Ascending aorta (tissue), 2 donors: ENCODE measurements at regions not wholly inside any gene's neighbourhood (a gene's known extent, or its start where the extent isn't known, plus 50 kb on each side); places are given as distances from the start of the nearest gene placed in this dataset.

Experiments used
- DNase-seq, 2 donors: peaks; one replicate each; pipeline ENCODE4 v3.0.0-alpha.2; 2019; ENCODE audit warnings: low spot score in 2 of 2
- H3K27ac ChIP-seq, 2 donors: fragments of 200-600 bp; sonication (generic); one replicate each; pipeline ENCODE4 v1.5.1; 2016 to 2017; ENCODE audit warnings: mild to moderate bottlenecking in 1 of 2
- H3K27me3 ChIP-seq: fragments of 200-600 bp; sonication (generic); one replicate; pipeline ENCODE4 v1.5.1; 2017
- H3K36me3 ChIP-seq, 2 donors: fragments of 200-600 bp; sonication (generic); one replicate each; pipeline ENCODE4 v1.5.1; 2016
- H3K4me1 ChIP-seq, 2 donors: fragments of 200-600 bp; sonication (generic); one replicate each; pipeline ENCODE4 v1.5.1; 2016 to 2017; ENCODE audit warnings: mild to moderate bottlenecking in 1 of 2
- H3K4me3 ChIP-seq, 2 donors: fragments of 200-600 bp; sonication (generic); one replicate each; pipeline ENCODE4 v1.5.1; 2016 to 2017; ENCODE audit warnings: mild to moderate bottlenecking in 1 of 2
- H3K9me3 ChIP-seq, 2 donors: fragments of 200-600 bp; sonication (generic); one replicate each; pipeline ENCODE4 v1.5.1; 2016
- CTCF ChIP-seq, 3 experiments: fragments of 200-600 bp in 2 of 3; fragments of 450-650 bp in 1 of 3; sonication (generic) in 2 of 3; IDR thresholded peaks; one replicate each; pipeline ENCODE4 v1.5.1; 2016 to 2019; ENCODE audit warnings: antibody characterized with exemption in 3 of 3, mild to moderate bottlenecking in 1 of 3, moderate library complexity in 1 of 3
- intact Hi-C: fragments of 100-400 bp; cut with DNase I; formaldehyde crosslinking; loops from one replicate; pipeline ENCODE4 v1.15.1; 2023

- intact Hi-C loops = no loop called here
These were observed 864.3 kb downstream of the BRD1 start for GRCh38 chr22:48963405-48963804.

DNA sequence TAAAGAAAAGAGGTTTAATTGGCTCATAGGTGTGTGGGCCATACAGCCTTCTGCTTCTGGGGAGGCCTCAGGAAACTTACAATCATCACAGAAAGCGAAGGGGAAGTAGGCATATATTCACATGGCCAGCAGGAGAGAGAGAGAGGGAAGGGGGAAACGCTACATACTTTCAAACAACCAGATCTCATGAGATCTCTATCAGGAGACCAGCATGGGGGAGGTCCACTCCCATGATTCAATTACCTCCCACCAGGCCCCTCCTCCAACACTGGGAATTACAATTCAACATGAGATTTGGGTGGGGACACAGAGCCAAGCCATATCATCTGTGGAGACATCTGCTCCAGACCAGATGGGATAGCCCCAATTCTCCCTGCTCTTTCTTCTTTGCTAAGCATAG is 866.0 kb downstream of the BRD1 start:
- Histone ChIP-seq H3K4me3 (no peak overlapping the region), H3K36me3 (no peaks in the 10 kb centered on the region), H3K9me3 (no peaks in the 10 kb centered on the region), H3K27ac (no peak overlapping the region), H3K4me1 (no peaks in the 10 kb centered on the region), H3K27me3 (no peaks in the 10 kb centered on the region)
- no peak for TF ChIP-seq CTCF (IDR thresholded peaks at IDR 0.05)
- intact Hi-C loops = no loop called here
- peak in 1 of 2 donors; percentile 15 for DNase-seq

More at GRCh38 chr22:48963405-48963804, 864.3 kb downstream of the BRD1 start:
- Histone ChIP-seq H3K4me1 (no peaks in the 10 kb centered on the region), H3K36me3 (no peaks in the 10 kb centered on the region), H3K27ac (no peak overlapping the region), H3K9me3 (no peaks in the 10 kb centered on the region), H3K4me3 (no peak overlapping the region), H3K27me3 (no peaks in the 10 kb centered on the region)
- no peak for DNase-seq
- no peak for TF ChIP-seq CTCF (IDR thresholded peaks at IDR 0.05)

GRCh38 chr22:48960980-48961660 is 866.6 kb downstream of the BRD1 start:
- Histone ChIP-seq H3K9me3 (no peaks in the 10 kb centered on the region), H3K27ac (no peak overlapping the region), H3K36me3 (no peaks in the 10 kb centered on the region), H3K27me3 (no peaks in the 10 kb centered on the region), H3K4me1 (no peaks in the 10 kb centered on the region), H3K4me3 (no peak overlapping the region)
- TF ChIP-seq CTCF (IDR thresholded peaks at IDR 0.05) = no peak
- intact Hi-C loops = no loop called here
- peak in 1 of 2 donors; percentile 7 for DNase-seq

- intact Hi-C loops = no loop called here
These were observed 867.1 kb downstream of the BRD1 start for GRCh38 chr22:48960576-48960975.

GRCh38 chr22:48959496-48959895 is 868.2 kb downstream of the BRD1 start:
- no peak for TF ChIP-seq CTCF (IDR thresholded peaks at IDR 0.05)
- intact Hi-C loops = no loop called here
- Histone ChIP-seq H3K4me1 (no peaks in the 10 kb centered on the region), H3K27me3 (no peaks in the 10 kb centered on the region), H3K9me3 (no peaks in the 10 kb centered on the region), H3K27ac (no peak overlapping the region), H3K36me3 (no peaks in the 10 kb centered on the region), H3K4me3 (no peak overlapping the region)
- peak in 1 of 2 donors; percentile 33 for DNase-seq

More at GRCh38 chr22:48960576-48960975, 867.1 kb downstream of the BRD1 start:
- Histone ChIP-seq H3K4me1 (no peaks in the 10 kb centered on the region), H3K27ac (no peak overlapping the region), H3K36me3 (no peaks in the 10 kb centered on the region), H3K9me3 (no peaks in the 10 kb centered on the region), H3K27me3 (no peaks in the 10 kb centered on the region), H3K4me3 (no peak overlapping the region)
- no peak for TF ChIP-seq CTCF (IDR thresholded peaks at IDR 0.05)
- DNase-seq = peak in 1 of 2 donors; percentile 24

- Histone ChIP-seq H3K27ac (no peak overlapping the region), H3K4me1 (no peaks in the 10 kb centered on the region), H3K4me3 (no peak overlapping the region), H3K9me3 (no peaks in the 10 kb centered on the region), H3K27me3 (no peaks in the 10 kb centered on the region), H3K36me3 (no peaks in the 10 kb centered on the region)
- intact Hi-C loops = no loop called here
- TF ChIP-seq CTCF (IDR thresholded peaks at IDR 0.05) = no peak
- DNase-seq = peak in 1 of 2 donors; percentile 19
These were observed 869.7 kb downstream of the BRD1 start for GRCh38 chr22:48957987-48958321.
